ENCODE measurements at regions not wholly inside any gene's neighbourhood (a gene's known extent, or its start where the extent isn't known, plus 50 kb on each side); places are given as distances from the start of the nearest gene placed in this dataset.

DNA sequence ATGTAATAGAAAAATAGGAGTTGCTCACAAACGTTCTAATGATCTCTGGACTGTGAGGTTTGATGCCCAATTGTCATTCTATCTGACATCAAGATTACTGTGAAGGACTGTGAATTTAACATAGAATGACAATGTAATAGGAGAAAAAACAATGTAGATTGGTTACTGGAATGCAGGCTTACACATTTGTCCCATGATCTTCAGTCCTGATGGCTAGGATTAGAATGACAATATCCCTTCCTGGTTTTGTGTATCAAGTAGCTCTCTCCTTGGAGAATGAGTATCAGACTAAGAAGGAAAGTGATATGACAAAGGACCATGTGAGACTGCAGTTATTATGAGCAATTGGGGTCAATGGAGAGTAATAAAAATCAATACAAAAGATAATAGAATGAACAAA is 862.2 kb upstream of the C9orf72 start:
- TF ChIP-seq MAFK (IDR thresholded peaks at IDR 0.05; ENCODE audit: low read depth, low read length) (no peak), CTCF (conservative IDR thresholded peaks at IDR 0.05; ENCODE audit: low read depth, low read length) (no peak), MXI1 (IDR thresholded peaks at IDR 0.05; ENCODE audit: borderline replicate concordance, low read depth, low read length) (no peak), POLR2A (IDR thresholded peaks at IDR 0.05; ENCODE audit: low read depth, low read length) (no peak), NFE2L2 (IDR thresholded peaks at IDR 0.05; ENCODE audit: low read depth, low read length) (no peak), USF2 (IDR thresholded peaks at IDR 0.05; ENCODE audit: low read depth, low read length) (no peak), SMC3 (IDR thresholded peaks at IDR 0.05; ENCODE audit: low read depth, low read length) (no peak), CEBPB (IDR thresholded peaks at IDR 0.05; ENCODE audit: low read depth, low read length) (no peak), CHD1 (IDR thresholded peaks at IDR 0.05; ENCODE audit: low read depth, low read length) (no peak)
- TF ChIP-seq, protein P1, sequence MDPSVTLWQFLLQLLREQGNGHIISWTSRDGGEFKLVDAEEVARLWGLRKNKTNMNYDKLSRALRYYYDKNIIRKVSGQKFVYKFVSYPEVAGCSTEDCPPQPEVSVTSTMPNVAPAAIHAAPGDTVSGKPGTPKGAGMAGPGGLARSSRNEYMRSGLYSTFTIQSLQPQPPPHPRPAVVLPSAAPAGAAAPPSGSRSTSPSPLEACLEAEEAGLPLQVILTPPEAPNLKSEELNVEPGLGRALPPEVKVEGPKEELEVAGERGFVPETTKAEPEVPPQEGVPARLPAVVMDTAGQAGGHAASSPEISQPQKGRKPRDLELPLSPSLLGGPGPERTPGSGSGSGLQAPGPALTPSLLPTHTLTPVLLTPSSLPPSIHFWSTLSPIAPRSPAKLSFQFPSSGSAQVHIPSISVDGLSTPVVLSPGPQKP (IDR thresholded peaks at IDR 0.05; ENCODE audit: borderline replicate concordance, low read depth, low read length): no peak
